Suprapubic skin (tissue), 4 donors: ENCODE measurements at regions not wholly inside any gene's neighbourhood (a gene's known extent, or its start where the extent isn't known, plus 50 kb on each side); places are given as distances from the start of the nearest gene placed in this dataset.

Experiments
- EP300 ChIP-seq: sonication (generic); formaldehyde crosslinking; IDR thresholded peaks from one replicate; pipeline ENCODE4 v1.6.1; 2017; ENCODE audit warnings: antibody characterized with exemption
- POLR2A ChIP-seq, 2 donors: fragments of 450-650 bp; IDR thresholded peaks; one replicate each; pipeline ENCODE4 v1.6.1; 2017; ENCODE audit warnings: antibody characterized with exemption in 2 of 2, mild to moderate bottlenecking in 2 of 2, moderate library complexity in 2 of 2
- POLR2AphosphoS5 ChIP-seq, 3 donors: sonication (generic); formaldehyde crosslinking; IDR thresholded peaks; one replicate each; pipeline ENCODE4 v1.6.1; 2017; ENCODE audit warnings: antibody characterized with exemption in 3 of 3
- TF ChIP-seq, protein P1 (sequence below), 2 donors: fragments of 200-600 bp in 1 of 2; fragments of 450-650 bp in 1 of 2; sonication (generic) in 1 of 2; IDR thresholded peaks; one replicate each; pipeline ENCODE4 v1.5.1; 2016 to 2019; ENCODE audit warnings: antibody characterized with exemption in 2 of 2, mild to moderate bottlenecking in 1 of 2, moderate library complexity in 1 of 2

DNA sequence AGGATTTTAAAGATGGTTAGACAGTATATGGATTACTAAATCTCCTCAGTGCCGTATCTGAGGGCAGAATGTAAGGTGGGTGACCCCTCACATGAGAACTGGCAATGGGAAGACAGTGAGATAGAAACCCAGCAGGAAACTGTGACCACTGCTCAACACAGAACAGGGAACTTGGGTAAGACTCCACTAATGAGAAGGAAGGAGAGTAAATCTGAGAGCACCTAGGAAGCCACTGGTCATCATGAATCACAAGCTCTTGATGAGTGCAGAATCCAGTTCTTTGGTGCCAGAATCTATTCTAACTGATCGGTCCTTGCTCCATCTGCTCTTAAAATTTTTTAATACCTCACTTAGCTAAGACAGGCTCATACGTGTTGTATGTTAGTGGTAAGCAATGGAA lies 261.8 kb downstream of the KLF12 start:
- TF ChIP-seq POLR2AphosphoS5 (IDR thresholded peaks at IDR 0.05) (no peak), POLR2A (IDR thresholded peaks at IDR 0.05) (no peak), EP300 (no peak)
- TF ChIP-seq, protein P1, sequence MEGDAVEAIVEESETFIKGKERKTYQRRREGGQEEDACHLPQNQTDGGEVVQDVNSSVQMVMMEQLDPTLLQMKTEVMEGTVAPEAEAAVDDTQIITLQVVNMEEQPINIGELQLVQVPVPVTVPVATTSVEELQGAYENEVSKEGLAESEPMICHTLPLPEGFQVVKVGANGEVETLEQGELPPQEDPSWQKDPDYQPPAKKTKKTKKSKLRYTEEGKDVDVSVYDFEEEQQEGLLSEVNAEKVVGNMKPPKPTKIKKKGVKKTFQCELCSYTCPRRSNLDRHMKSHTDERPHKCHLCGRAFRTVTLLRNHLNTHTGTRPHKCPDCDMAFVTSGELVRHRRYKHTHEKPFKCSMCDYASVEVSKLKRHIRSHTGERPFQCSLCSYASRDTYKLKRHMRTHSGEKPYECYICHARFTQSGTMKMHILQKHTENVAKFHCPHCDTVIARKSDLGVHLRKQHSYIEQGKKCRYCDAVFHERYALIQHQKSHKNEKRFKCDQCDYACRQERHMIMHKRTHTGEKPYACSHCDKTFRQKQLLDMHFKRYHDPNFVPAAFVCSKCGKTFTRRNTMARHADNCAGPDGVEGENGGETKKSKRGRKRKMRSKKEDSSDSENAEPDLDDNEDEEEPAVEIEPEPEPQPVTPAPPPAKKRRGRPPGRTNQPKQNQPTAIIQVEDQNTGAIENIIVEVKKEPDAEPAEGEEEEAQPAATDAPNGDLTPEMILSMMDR (IDR thresholded peaks at IDR 0.05), result no peak
